ENCODE measurements at regions not wholly inside any gene's neighbourhood (a gene's known extent, or its start where the extent isn't known, plus 50 kb on each side); places are given as distances from the start of the nearest gene placed in this dataset.

DNA sequence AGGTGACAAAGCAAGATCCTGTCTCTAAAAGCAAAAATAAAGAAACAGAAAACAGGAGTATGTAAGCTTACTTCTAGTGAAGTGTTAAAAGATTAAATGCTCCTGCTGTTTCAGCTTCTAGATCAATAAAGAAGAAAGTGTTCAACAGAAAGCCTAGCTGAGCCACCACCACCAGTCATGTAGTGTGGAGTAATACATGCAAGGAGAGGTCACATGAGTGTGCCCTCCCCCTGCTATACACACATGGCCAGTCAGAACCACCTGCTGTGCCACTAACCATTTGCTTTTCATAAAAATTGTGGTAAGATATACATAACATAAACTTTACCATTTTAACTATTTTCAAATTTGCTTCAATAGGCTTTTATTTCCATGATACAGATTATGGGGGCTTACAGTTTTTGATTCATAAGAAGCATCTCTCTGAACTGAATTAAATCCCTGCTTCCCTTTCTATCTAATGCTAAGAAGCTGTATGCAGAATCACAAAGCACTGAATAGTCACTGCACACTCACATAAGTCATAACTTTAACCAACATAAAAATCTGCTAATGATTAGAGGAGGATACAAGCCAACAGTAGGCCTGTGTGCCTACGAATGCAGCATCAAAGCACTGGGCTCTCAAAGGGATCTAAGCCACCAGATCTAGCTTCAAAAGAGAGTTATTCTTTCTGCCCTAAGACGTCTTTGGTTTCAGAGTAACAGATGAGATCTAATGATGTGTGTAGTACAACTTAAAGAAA is 515.5 kb downstream of the C12orf50 start:
- Histone ChIP-seq H3K79me2 (ENCODE audit: control insufficient read depth, insufficient read depth, low read length) (no peaks in the 10 kb centered on the region), H3K27ac (ENCODE audit: low read length in 2 of 2) (no peak overlapping the region), H3K36me3 (replicated peaks in 1 of 2; ENCODE audit: control extremely low read depth in 1 of 2, control insufficient read depth in 1 of 2, extremely low read depth in 1 of 2, insufficient read depth in 2 of 2, low read length in 1 of 2) (no peaks in the 10 kb centered on the region), H2AFZ (ENCODE audit: insufficient read depth, low read depth, low read length, poor library complexity, severe bottlenecking) (no peak overlapping the region), H3K4me1 (ENCODE audit: control insufficient read depth in 2 of 2, insufficient read depth in 2 of 2, low read length in 2 of 2) (no peaks in the 10 kb centered on the region), H3K9me3 (ENCODE audit: control extremely low read depth in 1 of 3, control insufficient read depth in 2 of 3, insufficient read depth in 1 of 3, low read length in 2 of 3) (no peaks in the 10 kb centered on the region), H4K20me1 (ENCODE audit: control insufficient read depth, insufficient read depth, low read length, poor library complexity, severe bottlenecking) (no peaks in the 10 kb centered on the region), H3K27me3 (replicated peaks in 1 of 4; ENCODE audit: control extremely low read depth in 1 of 4, control insufficient read depth in 3 of 4, insufficient read depth in 4 of 4, low read length in 3 of 4) (no peaks in the 10 kb centered on the region), H3K4me2 (replicated peaks; ENCODE audit: low read depth, low read length, poor library complexity, severe bottlenecking) (no peak overlapping the region), H3K9ac (ENCODE audit: low read length) (no peak overlapping the region), H3K4me3 (ENCODE audit: control extremely low read depth in 1 of 5, extremely low read depth in 1 of 5, insufficient read depth in 1 of 5, low read depth in 2 of 5, low read length in 4 of 5) (no peak overlapping the region)
- no peak overlapping the region for H3K4me3 Mint-ChIP-seq
- H3K9me3 Mint-ChIP-seq (ENCODE audit: insufficient read depth), result no peaks in the 10 kb centered on the region
- ChIA-PET POLR2A (no interaction called here), CTCF (no interaction called here)
- 78% methylated on average over 1 of the region's 2 CpGs for WGBS (ENCODE audit: insufficient coverage)
- intact Hi-C loops (cut with micrococcal nuclease), result no loop called here
- ATAC-seq (ENCODE audit: low read depth), result no peak
- no peak for DNase-seq
- H3K27ac Mint-ChIP-seq, result no peak overlapping the region
- no peaks in the 10 kb centered on the region for H3K27me3 Mint-ChIP-seq
- H3K4me1 Mint-ChIP-seq, result peaks cover 2% of the 10 kb centered on the region
- TF ChIP-seq EZH2 (IDR thresholded peaks at IDR 0.05; ENCODE audit: borderline replicate concordance, insufficient read depth, low read depth, low read length, poor library complexity, severe bottlenecking), result no peak
- TF ChIP-seq, protein P1, sequence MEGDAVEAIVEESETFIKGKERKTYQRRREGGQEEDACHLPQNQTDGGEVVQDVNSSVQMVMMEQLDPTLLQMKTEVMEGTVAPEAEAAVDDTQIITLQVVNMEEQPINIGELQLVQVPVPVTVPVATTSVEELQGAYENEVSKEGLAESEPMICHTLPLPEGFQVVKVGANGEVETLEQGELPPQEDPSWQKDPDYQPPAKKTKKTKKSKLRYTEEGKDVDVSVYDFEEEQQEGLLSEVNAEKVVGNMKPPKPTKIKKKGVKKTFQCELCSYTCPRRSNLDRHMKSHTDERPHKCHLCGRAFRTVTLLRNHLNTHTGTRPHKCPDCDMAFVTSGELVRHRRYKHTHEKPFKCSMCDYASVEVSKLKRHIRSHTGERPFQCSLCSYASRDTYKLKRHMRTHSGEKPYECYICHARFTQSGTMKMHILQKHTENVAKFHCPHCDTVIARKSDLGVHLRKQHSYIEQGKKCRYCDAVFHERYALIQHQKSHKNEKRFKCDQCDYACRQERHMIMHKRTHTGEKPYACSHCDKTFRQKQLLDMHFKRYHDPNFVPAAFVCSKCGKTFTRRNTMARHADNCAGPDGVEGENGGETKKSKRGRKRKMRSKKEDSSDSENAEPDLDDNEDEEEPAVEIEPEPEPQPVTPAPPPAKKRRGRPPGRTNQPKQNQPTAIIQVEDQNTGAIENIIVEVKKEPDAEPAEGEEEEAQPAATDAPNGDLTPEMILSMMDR (IDR thresholded peaks at IDR 0.05), result no peak

DNA sequence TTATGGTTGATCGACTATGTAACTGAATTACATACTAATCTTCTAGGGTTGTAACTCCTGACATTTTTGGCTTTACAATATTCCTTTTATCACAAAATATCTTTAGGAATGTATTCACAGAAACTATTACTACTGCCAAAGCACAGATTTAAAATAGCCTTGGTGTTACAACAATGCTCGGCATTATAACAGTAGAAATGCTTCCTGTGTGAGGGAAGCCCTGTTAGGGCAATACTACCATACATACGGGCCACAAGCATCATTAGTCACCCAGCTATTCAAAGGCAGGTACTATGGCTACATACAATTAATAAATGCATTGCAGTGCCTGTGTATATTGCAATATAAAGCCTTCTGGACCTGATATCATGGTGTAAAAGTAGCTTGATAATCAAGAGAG is 517.8 kb downstream of the C12orf50 start:
- H3K27ac Mint-ChIP-seq, result no peak overlapping the region
- WGBS (ENCODE audit: insufficient coverage), result 100% methylated on average over 1 of the region's 3 CpGs
- H3K79me2 ChIP-seq (ENCODE audit: control insufficient read depth, insufficient read depth, low read length), result no peaks in the 10 kb centered on the region
- no peak overlapping the region for H3K4me2 ChIP-seq (replicated peaks; ENCODE audit: low read depth, low read length, poor library complexity, severe bottlenecking)
- no peaks in the 10 kb centered on the region for H3K36me3 ChIP-seq (replicated peaks in 1 of 2; ENCODE audit: control extremely low read depth in 1 of 2, control insufficient read depth in 1 of 2, extremely low read depth in 1 of 2, insufficient read depth in 2 of 2, low read length in 1 of 2)
- no peaks in the 10 kb centered on the region for H4K20me1 ChIP-seq (ENCODE audit: control insufficient read depth, insufficient read depth, low read length, poor library complexity, severe bottlenecking)
- DNase-seq (no peak), ATAC-seq (ENCODE audit: low read depth) (no peak)
- no peak overlapping the region for H3K27ac ChIP-seq (ENCODE audit: low read length in 2 of 2)
- ChIA-PET POLR2A (no interaction called here), CTCF (no interaction called here)
- H3K4me3 ChIP-seq (ENCODE audit: control extremely low read depth in 1 of 5, extremely low read depth in 1 of 5, insufficient read depth in 1 of 5, low read depth in 2 of 5, low read length in 4 of 5), result no peak overlapping the region
- intact Hi-C loops (cut with micrococcal nuclease), result no loop called here
- H3K27me3 Mint-ChIP-seq, result no peaks in the 10 kb centered on the region
- H3K27me3 ChIP-seq (replicated peaks in 1 of 4; ENCODE audit: control extremely low read depth in 1 of 4, control insufficient read depth in 3 of 4, insufficient read depth in 4 of 4, low read length in 3 of 4), result no peaks in the 10 kb centered on the region
- H3K4me3 Mint-ChIP-seq, result no peak overlapping the region
- H2AFZ ChIP-seq (ENCODE audit: insufficient read depth, low read depth, low read length, poor library complexity, severe bottlenecking), result no peak overlapping the region
- H3K9ac ChIP-seq (ENCODE audit: low read length), result no peak overlapping the region
- H3K9me3 ChIP-seq (ENCODE audit: control extremely low read depth in 1 of 3, control insufficient read depth in 2 of 3, insufficient read depth in 1 of 3, low read length in 2 of 3), result no peaks in the 10 kb centered on the region
- no peak for TF ChIP-seq EZH2 (IDR thresholded peaks at IDR 0.05; ENCODE audit: borderline replicate concordance, insufficient read depth, low read depth, low read length, poor library complexity, severe bottlenecking)
- TF ChIP-seq, protein P1 (IDR thresholded peaks at IDR 0.05), result no peak
- no peaks in the 10 kb centered on the region for H3K4me1 ChIP-seq (ENCODE audit: control insufficient read depth in 2 of 2, insufficient read depth in 2 of 2, low read length in 2 of 2)
- no peaks in the 10 kb centered on the region for H3K9me3 Mint-ChIP-seq (ENCODE audit: insufficient read depth)
- peaks cover 2% of the 10 kb centered on the region for H3K4me1 Mint-ChIP-seq

Measured in B cell (primary cell).